ENCODE measurements at regions not wholly inside any gene's neighbourhood (a gene's known extent, or its start where the extent isn't known, plus 50 kb on each side); places are given as distances from the start of the nearest gene placed in this dataset.

- Mint-ChIP-seq H3K9me3 (no peaks in the 10 kb centered on the region), H3K27me3 (no peaks in the 10 kb centered on the region), H3K36me3 (ENCODE audit: low read depth) (peaks cover 88% of the 10 kb centered on the region), H3K27ac (peak overlapping the region; percentile 92), H3K4me1 (peaks cover 36% of the 10 kb centered on the region), H3K4me3 (peak overlapping the region; percentile 80)
- DNase-seq = no peak
- ChIA-PET CTCF (no interaction called here), POLR2A (interaction anchor here (1.0 to 41.9 kb wide), 6 partner anchors 8 to 67 kb away, joined by 3 to 1110 read pairs (median 10); no protein-coding TSS in a partner anchor)
Measured at GRCh38 chr14:22489957-22490950, 98.8 kb downstream of the DAD1 start.

- ChIA-PET CTCF (no interaction called here), POLR2A (interaction anchor here (1.0 to 41.9 kb wide), 5 partner anchors 9 to 68 kb away, joined by 3 to 1110 read pairs (median 15); no protein-coding TSS in a partner anchor)
- Mint-ChIP-seq H3K27ac (peak overlapping the region; percentile 92), H3K4me3 (peak overlapping the region; percentile 80), H3K27me3 (no peaks in the 10 kb centered on the region), H3K9me3 (no peaks in the 10 kb centered on the region), H3K4me1 (peaks cover 32% of the 10 kb centered on the region), H3K36me3 (ENCODE audit: low read depth) (peaks cover 77% of the 10 kb centered on the region)
- DNase-seq = no peak
Measured at GRCh38 chr14:22489244-22489545, 99.8 kb downstream of the DAD1 start.

GRCh38 chr14:22488522-22489243, 100.3 kb downstream of the DAD1 start:
- Mint-ChIP-seq H3K27ac (peak overlapping the region; percentile 92), H3K9me3 (no peaks in the 10 kb centered on the region), H3K4me3 (peak overlapping the region; percentile 80), H3K4me1 (peaks cover 28% of the 10 kb centered on the region), H3K27me3 (no peaks in the 10 kb centered on the region), H3K36me3 (ENCODE audit: low read depth) (peaks cover 76% of the 10 kb centered on the region)
- ChIA-PET CTCF (no interaction called here), POLR2A (interaction anchor here (1.0 to 41.9 kb wide), 7 partner anchors 9 to 69 kb away, joined by 3 to 1110 read pairs (median 4); no protein-coding TSS in a partner anchor)
- no peak for DNase-seq

GRCh38 chr14:22487941-22488340, 101.1 kb downstream of the DAD1 start:
- ChIA-PET CTCF (no interaction called here), POLR2A (interaction anchor here (0.6 to 41.9 kb wide), 10 partner anchors 10 to 490 kb away, joined by 3 to 1110 read pairs (median 4); no protein-coding TSS in a partner anchor)
- H3K27me3 Mint-ChIP-seq = no peaks in the 10 kb centered on the region
- no peaks in the 10 kb centered on the region for H3K9me3 Mint-ChIP-seq
- peak overlapping the region; percentile 92 for H3K27ac Mint-ChIP-seq
- no peak for DNase-seq
- H3K4me1 Mint-ChIP-seq = peaks cover 25% of the 10 kb centered on the region
- H3K4me3 Mint-ChIP-seq = peak overlapping the region; percentile 80
- peaks cover 73% of the 10 kb centered on the region for H3K36me3 Mint-ChIP-seq (ENCODE audit: low read depth)

GRCh38 chr14:22487401-22487800, 101.6 kb downstream of the DAD1 start:
- Mint-ChIP-seq H3K4me1 (peaks cover 25% of the 10 kb centered on the region), H3K36me3 (ENCODE audit: low read depth) (peaks cover 70% of the 10 kb centered on the region), H3K9me3 (no peaks in the 10 kb centered on the region), H3K4me3 (peak overlapping the region; percentile 80), H3K27me3 (no peaks in the 10 kb centered on the region), H3K27ac (peak overlapping the region; percentile 92)
- no peak for DNase-seq
- POLR2A ChIA-PET = interaction anchor here (0.6 to 41.9 kb wide), 12 partner anchors 11 to 490 kb away, joined by 3 to 1110 read pairs (median 4); no protein-coding TSS in a partner anchor
- CTCF ChIA-PET = no interaction called here

- DNase-seq = no peak
- Mint-ChIP-seq H3K36me3 (ENCODE audit: low read depth) (peaks cover 68% of the 10 kb centered on the region), H3K4me3 (peak overlapping the region; percentile 80), H3K27me3 (no peaks in the 10 kb centered on the region), H3K4me1 (peaks cover 25% of the 10 kb centered on the region), H3K27ac (peak overlapping the region; percentile 92), H3K9me3 (no peaks in the 10 kb centered on the region)
- POLR2A ChIA-PET = interaction anchor here (0.9 to 41.9 kb wide), 6 partner anchors 14 to 260 kb away, joined by 3 to 1110 read pairs (median 4); no protein-coding TSS in a partner anchor
- CTCF ChIA-PET = no interaction called here
Measured at GRCh38 chr14:22486675-22487074, 102.3 kb downstream of the DAD1 start.

GRCh38 chr14:22485649-22486048, 103.4 kb downstream of the DAD1 start:
- peak overlapping the region; percentile 85 for H3K27ac Mint-ChIP-seq
- no peaks in the 10 kb centered on the region for H3K27me3 Mint-ChIP-seq
- ChIA-PET CTCF (no interaction called here), POLR2A (interaction anchor here (0.8 to 41.9 kb wide), 6 partner anchors 12 to 259 kb away, joined by 3 to 1110 read pairs (median 4); no protein-coding TSS in a partner anchor)
- H3K4me1 Mint-ChIP-seq = peaks cover 18% of the 10 kb centered on the region
- H3K4me3 Mint-ChIP-seq = peak overlapping the region; percentile 80
- no peak for DNase-seq
- H3K9me3 Mint-ChIP-seq = no peaks in the 10 kb centered on the region
- peaks cover 66% of the 10 kb centered on the region for H3K36me3 Mint-ChIP-seq (ENCODE audit: low read depth)

GRCh38 chr14:22485178-22485577, 103.8 kb downstream of the DAD1 start:
- ChIA-PET POLR2A (interaction anchor here (0.8 to 41.9 kb wide), 6 partner anchors 8 to 72 kb away, joined by 3 to 1110 read pairs (median 8); no protein-coding TSS in a partner anchor), CTCF (no interaction called here)
- DNase-seq = no peak
- no peaks in the 10 kb centered on the region for H3K27me3 Mint-ChIP-seq
- H3K27ac Mint-ChIP-seq = peak overlapping the region; percentile 85
- peaks cover 17% of the 10 kb centered on the region for H3K4me1 Mint-ChIP-seq
- H3K9me3 Mint-ChIP-seq = no peaks in the 10 kb centered on the region
- H3K36me3 Mint-ChIP-seq (ENCODE audit: low read depth) = peaks cover 64% of the 10 kb centered on the region
- H3K4me3 Mint-ChIP-seq = peak overlapping the region; percentile 80

GRCh38 chr14:22484632-22485031, 104.4 kb downstream of the DAD1 start:
- CTCF ChIA-PET = no interaction called here
- H3K9me3 Mint-ChIP-seq = no peaks in the 10 kb centered on the region
- H3K4me3 Mint-ChIP-seq = peak overlapping the region; percentile 80
- POLR2A ChIA-PET = interaction anchor here (0.7 to 41.9 kb wide), 5 partner anchors 9 to 73 kb away, joined by 3 to 1110 read pairs (median 12); no protein-coding TSS in a partner anchor
- H3K27me3 Mint-ChIP-seq = no peaks in the 10 kb centered on the region
- H3K27ac Mint-ChIP-seq = peak overlapping the region; percentile 85
- DNase-seq = no peak
- H3K4me1 Mint-ChIP-seq = peaks cover 12% of the 10 kb centered on the region
- peaks cover 59% of the 10 kb centered on the region for H3K36me3 Mint-ChIP-seq (ENCODE audit: low read depth)

GRCh38 chr14:22483863-22484593, 105.0 kb downstream of the DAD1 start:
- peak overlapping the region; percentile 85 for H3K27ac Mint-ChIP-seq
- ChIA-PET CTCF (no interaction called here), POLR2A (interaction anchor here (0.7 to 41.9 kb wide), 5 partner anchors 9 to 73 kb away, joined by 3 to 1110 read pairs (median 12); no protein-coding TSS in a partner anchor)
- H3K9me3 Mint-ChIP-seq = no peaks in the 10 kb centered on the region
- H3K27me3 Mint-ChIP-seq = no peaks in the 10 kb centered on the region
- DNase-seq = no peak
- peaks cover 56% of the 10 kb centered on the region for H3K36me3 Mint-ChIP-seq (ENCODE audit: low read depth)
- H3K4me1 Mint-ChIP-seq = peaks cover 11% of the 10 kb centered on the region
- H3K4me3 Mint-ChIP-seq = peak overlapping the region; percentile 80

GRCh38 chr14:22482782-22483553, 106.1 kb downstream of the DAD1 start:
- peak overlapping the region; percentile 85 for H3K27ac Mint-ChIP-seq
- no peaks in the 10 kb centered on the region for H3K9me3 Mint-ChIP-seq
- DNase-seq = no peak
- ChIA-PET CTCF (interaction anchor here (0.5 kb wide), 1 partner anchor 342 kb away, joined by 3 read pairs; no protein-coding TSS in a partner anchor), POLR2A (interaction anchor here (0.8 to 41.9 kb wide), 6 partner anchors 9 to 359 kb away, joined by 3 to 1110 read pairs (median 5); no protein-coding TSS in a partner anchor)
- H3K4me1 Mint-ChIP-seq = peaks cover 5% of the 10 kb centered on the region
- peaks cover 47% of the 10 kb centered on the region for H3K36me3 Mint-ChIP-seq (ENCODE audit: low read depth)
- no peaks in the 10 kb centered on the region for H3K27me3 Mint-ChIP-seq
- H3K4me3 Mint-ChIP-seq = peak overlapping the region; percentile 80
